Naive thymus-derived CD8-positive, alpha-beta T cell (primary cell): ENCODE measurements at regions not wholly inside any gene's neighbourhood (a gene's known extent, or its start where the extent isn't known, plus 50 kb on each side); places are given as distances from the start of the nearest gene placed in this dataset.

Experiments
- ATAC-seq, 2 donors: fragments of 150-1000 bp; cut with Tn5 transposase in 1 of 2; sonication (Bioruptor Pico), chemical (Tn5 transposase) in 1 of 2; 1 replicate in 1 of 2; 2 replicates in 1 of 2; pipeline ENCODE4 v1.10.0; 2021; ENCODE audit warnings: mild to moderate bottlenecking in 2 of 2, moderate library complexity in 2 of 2
- POLR2A ChIA-PET: fragments of 350-600 bp; sonication (Branson Sonifier 250); formaldehyde crosslinking; loops from one replicate; lab custom pipeline; 2021; ENCODE audit warnings: antibody characterized with exemption; lab: Charles Lee
- DNase-seq, 10 donors: peaks; one replicate each; pipeline versions ENCODE4 v3.0.0 to v3.0.0-alpha.2; 2020 to 2022
- H3K27ac Mint-ChIP-seq, 10 donors: one replicate each; pipeline ENCODE4 v1.8.0; 2020 to 2022; ENCODE audit warnings: mild to moderate bottlenecking in 10 of 10, mixed read lengths in 10 of 10, moderate library complexity in 4 of 10, inconsistent platforms in 1 of 10
- H3K27me3 Mint-ChIP-seq, 5 donors: one replicate each; pipeline ENCODE4 v1.8.0; 2021 to 2022; ENCODE audit warnings: mixed read lengths in 5 of 5
- H3K36me3 Mint-ChIP-seq, 3 donors: one replicate each; pipeline ENCODE4 v1.8.0; 2020 to 2022; ENCODE audit warnings: mixed read lengths in 3 of 3, mild to moderate bottlenecking in 2 of 3, inconsistent platforms in 1 of 3
- H3K4me1 Mint-ChIP-seq, 4 donors: one replicate each; pipeline ENCODE4 v1.8.0; 2021 to 2022; ENCODE audit warnings: mixed read lengths in 4 of 4
- H3K4me3 Mint-ChIP-seq, 10 donors: one replicate each; pipeline ENCODE4 v1.8.0; 2020 to 2022; ENCODE audit warnings: mild to moderate bottlenecking in 10 of 10, mixed read lengths in 10 of 10, moderate library complexity in 6 of 10, inconsistent platforms in 1 of 10
- H3K9me3 Mint-ChIP-seq, 9 donors: one replicate each; pipeline ENCODE4 v1.8.0; 2020 to 2022; ENCODE audit warnings: mixed read lengths in 9 of 9, mild to moderate bottlenecking in 3 of 9, inconsistent platforms in 1 of 9, moderate library complexity in 1 of 9

- H3K4me1 Mint-ChIP-seq: no peaks in the 10 kb centered on the region
- POLR2A ChIA-PET: no interaction called here
- ATAC-seq (no peak), DNase-seq (no peak)
- H3K36me3 Mint-ChIP-seq: peaks cover 0 to 18% (median 0%) of the 10 kb centered on the region in 3 donors
- H3K9me3 Mint-ChIP-seq: peaks cover 3 to 26% (median 12%) of the 10 kb centered on the region in 9 donors
- H3K27me3 Mint-ChIP-seq: peaks cover 0 to 2% (median 1%) of the 10 kb centered on the region in 5 donors
- no peak overlapping the region for H3K4me3 Mint-ChIP-seq
- H3K27ac Mint-ChIP-seq: no peak overlapping the region
These were observed 153.8 kb downstream of the AREG start for GRCh38 chr4:74598611-74599325.

GRCh38 chr4:74603186-74603585, 158.2 kb downstream of the AREG start:
- POLR2A ChIA-PET: no interaction called here
- no peak for ATAC-seq

GRCh38 chr4:74608151-74608949, 163.4 kb downstream of the AREG start:
- Mint-ChIP-seq H3K4me1 (peaks cover 0 to 2% (median 0%) of the 10 kb centered on the region in 4 donors), H3K4me3 (no peak overlapping the region), H3K9me3 (no peaks in the 10 kb centered on the region), H3K27ac (no peak overlapping the region), H3K27me3 (peaks cover 0 to 7% (median 1%) of the 10 kb centered on the region in 5 donors), H3K36me3 (no peaks in the 10 kb centered on the region)
- ATAC-seq: no peak
- DNase-seq: no peak
- POLR2A ChIA-PET: no interaction called here

More at GRCh38 chr4:74603186-74603585, 158.2 kb downstream of the AREG start:
- peaks cover 0 to under 1% (median 0%) of the 10 kb centered on the region in 3 donors for H3K36me3 Mint-ChIP-seq
- H3K27ac Mint-ChIP-seq: no peak overlapping the region
- peaks cover 0 to 7% (median 3%) of the 10 kb centered on the region in 5 donors for H3K27me3 Mint-ChIP-seq
- H3K4me3 Mint-ChIP-seq: no peak overlapping the region
- H3K4me1 Mint-ChIP-seq: peaks cover 0 to 2% (median 0%) of the 10 kb centered on the region in 4 donors
- H3K9me3 Mint-ChIP-seq: peaks cover 0 to 5% (median 0%) of the 10 kb centered on the region in 9 donors
- DNase-seq: no peak

DNA sequence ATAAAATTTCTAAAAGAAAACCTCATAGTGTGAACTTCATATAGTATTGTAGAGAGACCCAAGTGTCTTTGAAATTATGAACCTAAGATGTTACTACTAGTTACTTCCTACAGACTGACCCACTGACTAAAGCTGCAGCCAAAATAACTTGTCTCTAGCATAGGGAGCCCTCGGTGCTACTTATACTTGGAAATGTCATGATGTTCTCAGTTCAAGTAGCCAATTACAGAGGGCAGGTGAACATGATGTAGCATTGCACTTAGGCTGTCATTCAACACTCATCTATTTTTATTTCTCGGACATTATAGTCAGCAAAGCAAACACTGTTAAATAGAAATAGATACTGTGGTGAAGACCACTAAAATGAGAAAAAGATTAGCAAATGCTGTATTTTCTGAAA, 165.6 kb downstream of the AREG start:
- H3K4me3 Mint-ChIP-seq: no peak overlapping the region
- no peaks in the 10 kb centered on the region for H3K9me3 Mint-ChIP-seq
- peaks cover 0 to 7% (median 1%) of the 10 kb centered on the region in 5 donors for H3K27me3 Mint-ChIP-seq
- no peaks in the 10 kb centered on the region for H3K36me3 Mint-ChIP-seq
- DNase-seq: no peak
- POLR2A ChIA-PET: no interaction called here
- H3K4me1 Mint-ChIP-seq: peaks cover 0 to 2% (median 0%) of the 10 kb centered on the region in 4 donors
- ATAC-seq: no peak
- no peak overlapping the region for H3K27ac Mint-ChIP-seq

DNA sequence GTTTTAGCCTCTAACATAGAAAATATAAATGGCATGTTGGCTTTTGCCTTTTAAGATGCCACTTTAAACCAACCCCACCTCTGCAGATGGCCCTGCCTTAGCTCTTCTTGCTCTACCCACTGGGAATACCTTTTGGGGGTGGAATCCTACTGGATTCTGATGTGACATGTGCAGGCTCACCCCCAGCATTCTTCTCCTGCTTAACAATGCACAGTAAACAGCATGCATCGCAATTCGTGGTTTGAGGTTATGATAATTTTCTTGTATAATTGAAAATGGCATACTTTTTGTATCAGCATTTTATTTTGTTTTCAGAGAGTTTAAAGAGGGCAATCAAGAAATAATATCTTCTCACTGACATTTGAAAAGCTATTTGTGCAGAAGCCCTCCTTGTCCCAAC, 167.9 kb downstream of the AREG start:
- ATAC-seq: no peak
- POLR2A ChIA-PET: no interaction called here
- Mint-ChIP-seq H3K9me3 (peaks cover 0 to 4% (median 0%) of the 10 kb centered on the region in 9 donors), H3K27me3 (peaks cover 0 to 1% (median 0%) of the 10 kb centered on the region in 5 donors), H3K4me1 (no peaks in the 10 kb centered on the region), H3K36me3 (no peaks in the 10 kb centered on the region), H3K4me3 (no peak overlapping the region), H3K27ac (no peak overlapping the region)
- DNase-seq: no peak

GRCh38 chr4:74613266-74613665, 168.3 kb downstream of the AREG start:
- peaks cover 0 to 4% (median 0%) of the 10 kb centered on the region in 9 donors for H3K9me3 Mint-ChIP-seq
- no peak overlapping the region for H3K27ac Mint-ChIP-seq
- H3K4me3 Mint-ChIP-seq: no peak overlapping the region
- H3K36me3 Mint-ChIP-seq: no peaks in the 10 kb centered on the region
- POLR2A ChIA-PET: no interaction called here
- DNase-seq (no peak), ATAC-seq (no peak)
- no peaks in the 10 kb centered on the region for H3K4me1 Mint-ChIP-seq
- H3K27me3 Mint-ChIP-seq: peaks cover 0 to 1% (median 0%) of the 10 kb centered on the region in 5 donors

DNA sequence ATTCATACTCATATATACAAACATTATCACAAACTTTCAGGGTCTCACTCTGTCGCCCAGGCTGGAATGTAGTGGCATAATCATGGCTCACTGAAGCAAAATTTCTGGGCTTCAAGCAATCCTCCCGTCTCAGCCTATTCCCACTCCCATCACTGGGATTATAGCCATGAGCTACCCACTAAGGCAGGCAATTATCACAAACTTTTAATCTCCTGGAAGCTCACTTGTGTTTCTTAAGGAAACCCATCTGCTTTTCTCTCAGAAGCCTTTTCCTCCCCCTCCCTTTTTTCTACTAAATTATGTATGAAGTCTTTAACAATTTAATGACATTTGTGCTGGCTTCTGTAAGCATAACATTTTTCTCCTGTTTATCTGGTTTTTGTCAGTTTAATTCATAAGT, 170.5 kb downstream of the AREG start:
- Mint-ChIP-seq H3K9me3 (peaks cover 0 to 4% (median 0%) of the 10 kb centered on the region in 9 donors), H3K4me3 (no peak overlapping the region), H3K36me3 (no peaks in the 10 kb centered on the region), H3K4me1 (no peaks in the 10 kb centered on the region), H3K27me3 (peaks cover 0 to 10% (median 3%) of the 10 kb centered on the region in 5 donors), H3K27ac (no peak overlapping the region)
- no peak for DNase-seq
- ATAC-seq: no peak
- POLR2A ChIA-PET: no interaction called here

DNA sequence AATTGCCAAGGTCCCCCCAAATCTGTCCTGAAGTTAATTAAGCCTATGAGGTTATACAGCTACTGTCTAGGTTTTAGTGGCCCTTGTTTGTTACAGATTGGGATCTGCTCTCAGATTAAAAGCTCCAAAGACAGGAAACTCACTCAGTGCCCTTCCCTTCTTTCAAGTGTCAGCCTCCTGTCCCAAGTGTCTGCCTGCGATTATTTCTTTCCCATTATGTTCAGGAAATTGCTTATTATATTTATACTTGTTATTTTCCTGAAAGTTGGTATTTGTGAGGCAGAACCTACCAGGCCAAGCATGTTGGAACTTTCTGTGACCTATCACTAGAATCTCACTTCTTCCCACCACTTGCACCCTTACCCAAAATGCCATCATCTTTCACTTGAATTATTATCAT, 173.2 kb downstream of the AREG start:
- DNase-seq: no peak
- peaks cover 0 to 4% (median 0%) of the 10 kb centered on the region in 9 donors for H3K9me3 Mint-ChIP-seq
- H3K27me3 Mint-ChIP-seq: peaks cover 0 to 10% (median 3%) of the 10 kb centered on the region in 5 donors
- H3K4me3 Mint-ChIP-seq: no peak overlapping the region
- POLR2A ChIA-PET: no interaction called here
- H3K36me3 Mint-ChIP-seq: no peaks in the 10 kb centered on the region
- H3K27ac Mint-ChIP-seq: no peak overlapping the region
- no peak for ATAC-seq
- peaks cover 0 to 2% (median 1%) of the 10 kb centered on the region in 4 donors for H3K4me1 Mint-ChIP-seq

- Mint-ChIP-seq H3K9me3 (peaks cover 0 to 4% (median 0%) of the 10 kb centered on the region in 9 donors), H3K4me1 (peaks cover 0 to 5% (median 4%) of the 10 kb centered on the region in 4 donors), H3K27me3 (peaks cover 0 to 10% (median 3%) of the 10 kb centered on the region in 5 donors), H3K27ac (no peak overlapping the region), H3K36me3 (no peaks in the 10 kb centered on the region), H3K4me3 (no peak overlapping the region)
- no peak for DNase-seq
- POLR2A ChIA-PET: no interaction called here
- no peak for ATAC-seq
These were observed 173.7 kb downstream of the AREG start for GRCh38 chr4:74618659-74619058.

DNA sequence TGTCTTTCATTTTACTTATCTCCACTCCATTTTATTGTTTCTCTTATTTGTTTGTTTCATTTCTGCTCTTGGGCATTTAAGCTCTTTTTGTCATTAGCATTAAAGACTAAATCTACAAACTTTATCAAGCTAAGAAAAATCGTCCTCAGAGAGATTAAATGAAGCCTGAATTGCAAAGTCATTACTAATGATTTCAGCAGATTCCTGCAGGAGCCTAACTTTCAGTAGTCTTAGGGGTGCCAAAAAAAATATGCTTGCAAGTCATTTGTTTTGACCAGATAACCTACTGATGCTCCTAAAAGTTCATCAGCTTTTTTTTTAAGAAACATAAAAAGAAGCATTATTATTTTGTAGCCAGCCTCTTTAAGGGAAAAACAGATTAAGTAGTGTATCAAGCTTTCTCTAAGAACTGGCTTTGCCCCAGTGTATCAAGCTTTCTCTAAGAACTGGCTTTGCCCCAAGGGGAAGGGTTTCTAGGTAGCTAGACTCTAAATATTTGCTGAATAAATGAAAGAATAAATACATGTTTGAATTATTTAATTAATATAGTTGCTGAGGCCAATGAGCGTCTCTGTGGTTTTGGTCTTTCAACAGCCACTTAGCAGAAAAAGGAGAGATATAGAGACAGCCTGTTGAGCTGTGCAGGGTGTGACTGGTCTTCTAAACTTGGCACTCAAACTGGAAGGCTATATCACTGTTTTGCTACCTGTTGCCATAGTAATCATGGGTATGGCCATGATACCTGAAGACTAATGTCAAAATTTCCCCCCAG, 174.2 kb downstream of the BTC start:
- Mint-ChIP-seq H3K4me1 (peaks cover 8 to 19% (median 11%) of the 10 kb centered on the region in 4 donors), H3K27me3 (peaks cover 0 to 10% (median 2%) of the 10 kb centered on the region in 5 donors), H3K36me3 (no peaks in the 10 kb centered on the region), H3K27ac (no peak overlapping the region), H3K4me3 (no peak overlapping the region), H3K9me3 (peaks cover 0 to 4% (median 0%) of the 10 kb centered on the region in 9 donors)
- ATAC-seq (no peak), DNase-seq (no peak)
- POLR2A ChIA-PET: no interaction called here

DNA sequence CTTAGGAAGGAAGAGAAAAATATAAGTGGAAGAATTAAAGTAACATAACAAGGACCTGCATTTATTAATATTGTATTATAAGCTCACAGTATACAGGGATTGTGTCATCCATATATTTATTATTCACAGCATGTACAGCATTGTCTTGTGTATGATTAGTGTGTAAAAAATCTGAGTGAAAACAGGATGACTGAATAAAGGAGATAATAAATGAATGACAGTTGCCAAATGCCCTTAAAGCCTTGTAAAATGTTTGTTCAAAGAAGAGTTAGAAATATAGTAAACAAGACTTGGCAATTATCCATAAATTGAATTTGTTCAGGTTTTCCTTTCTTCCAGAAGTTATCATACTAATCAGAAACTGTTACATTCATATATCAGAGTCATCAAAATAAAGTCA, 172.7 kb downstream of the BTC start:
- H3K27me3 Mint-ChIP-seq: peaks cover 0 to 10% (median 2%) of the 10 kb centered on the region in 5 donors
- H3K4me1 Mint-ChIP-seq: peaks cover 8 to 31% (median 18%) of the 10 kb centered on the region in 4 donors
- no peak overlapping the region for H3K4me3 Mint-ChIP-seq
- DNase-seq (no peak), ATAC-seq (no peak)
- H3K9me3 Mint-ChIP-seq: peaks cover 0 to 4% (median 0%) of the 10 kb centered on the region in 9 donors
- H3K36me3 Mint-ChIP-seq: no peaks in the 10 kb centered on the region
- H3K27ac Mint-ChIP-seq: no peak overlapping the region
- POLR2A ChIA-PET: no interaction called here

GRCh38 chr4:74623041-74623440, 171.3 kb downstream of the BTC start:
- Mint-ChIP-seq H3K4me3 (peak overlapping the region in 1 of 10 donors; percentile 2), H3K36me3 (no peaks in the 10 kb centered on the region), H3K27me3 (peaks cover 0 to 10% (median 2%) of the 10 kb centered on the region in 5 donors), H3K4me1 (peaks cover 8 to 31% (median 18%) of the 10 kb centered on the region in 4 donors), H3K9me3 (no peaks in the 10 kb centered on the region), H3K27ac (no peak overlapping the region)
- ATAC-seq: peak; percentile 41 to 72
- POLR2A ChIA-PET: no interaction called here
- peak in 6 of 10 donors; percentile 2 to 43 (median 16) for DNase-seq
